ENCODE measurements at regions not wholly inside any gene's neighbourhood (a gene's known extent, or its start where the extent isn't known, plus 50 kb on each side); places are given as distances from the start of the nearest gene placed in this dataset.

DNA sequence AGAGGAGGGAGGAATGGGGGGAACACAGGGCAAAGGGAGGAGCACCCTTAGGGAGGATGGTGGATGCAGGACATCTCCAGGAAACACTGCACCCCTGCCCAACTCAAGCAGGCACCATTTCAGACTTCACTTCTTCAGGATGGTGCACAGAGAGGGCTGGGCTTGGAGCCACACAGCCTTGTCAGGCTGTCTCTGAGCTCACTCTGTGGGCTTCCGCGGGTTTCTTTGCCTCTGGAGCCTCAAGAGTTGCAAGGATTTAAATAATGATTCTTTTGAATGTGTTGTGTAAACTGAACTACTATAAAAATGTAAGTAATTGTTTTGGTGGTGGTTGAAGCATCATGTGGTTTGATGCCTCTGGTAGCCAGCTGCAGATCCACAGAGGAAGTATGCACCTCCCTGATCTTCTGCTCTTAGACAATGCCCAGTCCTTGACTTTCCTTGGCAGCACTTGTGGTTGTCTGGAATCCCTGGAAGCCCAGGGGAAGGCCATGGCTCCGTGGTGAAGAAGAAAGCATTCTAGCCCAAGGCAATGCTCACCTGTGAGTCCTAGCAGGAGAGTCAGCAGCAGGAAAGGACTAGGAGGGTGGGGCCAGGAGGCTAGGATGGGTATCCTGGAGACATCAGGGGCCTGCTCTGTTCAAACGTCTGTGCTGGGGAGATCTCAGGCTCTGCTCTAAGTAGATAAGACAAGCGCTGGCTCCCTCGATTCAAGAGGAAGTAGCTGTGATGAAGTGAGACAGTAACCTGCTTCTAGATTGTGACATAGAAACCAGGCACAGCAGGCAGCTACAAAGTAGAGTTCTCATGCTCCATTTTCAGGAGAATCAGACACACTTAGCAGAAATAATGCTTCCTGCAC is 50.2 kb upstream of the SIRPG start:
- no peak for DNase-seq
